Heart left ventricle (tissue), 16 donors: ENCODE measurements at regions not wholly inside any gene's neighbourhood (a gene's known extent, or its start where the extent isn't known, plus 50 kb on each side); places are given as distances from the start of the nearest gene placed in this dataset.

ENCODE experiments used
- ATAC-seq, 4 donors: fragments of 200-7000 bp; cut with Tn5 transposase; one replicate each; pipeline ENCODE4 v1.9.1; 2020 to 2022; ENCODE audit warnings: moderate library complexity in 4 of 4, mild to moderate bottlenecking in 3 of 4, moderate number of reproducible peaks in 1 of 4
- DNase-seq, 5 donors: peaks; one replicate each; pipeline ENCODE4 v3.0.0-alpha.2; 2020
- H3K27ac ChIP-seq, 12 donors: fragments of 200-600 bp; sonication (generic) in 4 of 12; one replicate each; pipeline versions ENCODE4 v1.5.0 to v1.8.0; 2016 to 2022; ENCODE audit warnings: mild to moderate bottlenecking in 2 of 12
- H3K27me3 ChIP-seq, 9 donors: fragments of 200-600 bp; sonication (generic) in 2 of 9; one replicate each; pipeline versions ENCODE4 v1.5.1 to v1.8.0; 2016 to 2022; ENCODE audit warnings: mild to moderate bottlenecking in 3 of 9
- H3K36me3 ChIP-seq, 9 donors: fragments of 200-600 bp; sonication (generic) in 2 of 9; one replicate each; pipeline versions ENCODE4 v1.5.0 to v1.8.0; 2018 to 2022; ENCODE audit warnings: mild to moderate bottlenecking in 2 of 9
- H3K4me1 ChIP-seq, 12 donors: fragments of 200-600 bp; sonication (generic) in 4 of 12; one replicate each; pipeline versions ENCODE4 v1.5.0 to v1.8.0; 2016 to 2022; ENCODE audit warnings: mild to moderate bottlenecking in 3 of 12
- H3K4me3 ChIP-seq, 12 donors: fragments of 200-600 bp; sonication (generic) in 4 of 12; one replicate each; pipeline versions ENCODE4 v1.5.0 to v1.8.0; 2017 to 2022; ENCODE audit warnings: mild to moderate bottlenecking in 9 of 12, moderate library complexity in 4 of 12
- H3K9me3 ChIP-seq, 12 donors: fragments of 200-600 bp; sonication (generic) in 4 of 12; one replicate each; pipeline versions ENCODE4 v1.5.0 to v1.8.0; 2016 to 2022; ENCODE audit warnings: mild to moderate bottlenecking in 1 of 12
- CTCF ChIP-seq, 12 donors: fragments of 200-600 bp; sonication (generic) in 4 of 12; IDR thresholded peaks; one replicate each; pipeline versions ENCODE4 v1.5.0 to v1.8.0; 2018 to 2022; ENCODE audit warnings: antibody characterized with exemption in 12 of 12, mild to moderate bottlenecking in 5 of 12
- POLR2A ChIP-seq, 2 donors: fragments of 450-650 bp; IDR thresholded peaks; one replicate each; pipeline ENCODE4 v1.6.1; 2017; ENCODE audit warnings: antibody characterized with exemption in 2 of 2, mild to moderate bottlenecking in 2 of 2, moderate library complexity in 2 of 2
- WGBS, 4 donors: extraction: QIAGEN DNeasy Blood & Tissue Kit in 2 of 4; methylation state at CpG; one replicate each; pipeline versions ENCODE4 v1.1.5 to v1.1.7; 2013 to 2018; 5-methylcytosine and 5-hydroxymethylcytosine counted together
- intact Hi-C, 10 donors: fragments of 100-400 bp; cut with DNase I; formaldehyde crosslinking; loops; one replicate each; pipeline versions ENCODE4 v1.11.1 to v1.14.2; 2022
- donor health status: ischemic (EF 13 %, LVEDD 7.1; RV severe dilation, severe dysfunction).
- donor health status: healthy with polysubstance abuse.
- donor health status: DM: no; HTN: yes; CAD: no.
- donor health status: DM: no; HTN: no; CAD: no.
- donor health status: ischemic (EF 25% LVEDD 6.9; RV normal size, moderate dysfunction).
- donor health status: ischemic (EF 25% LVEDD 5.7; RV mildly dilated, moderate dysfunction).
- donor health status: healthy.
- donor health status: DM: yes; HTN: yes; CAD: no.
- donor health status: ischemic (EF 35%, LVEDD 5.7; RV mildly dilated, moderate dysfunction).
- donor health status: nonischemic (EF 11% LVEDD 7.7; RV severe dilation, severe dysfunction).
- donor health status: DM: yes; HTN: yes; CAD: no.
- donor health status: PGD.
- donor health status: ischemic (EF 29% LVEDD 5.4; RV normal size, mild dysfunction).
- donor health status: nonischemic (EF 23%, LVEDD 6.1; RV moderate dilation, normal function).

- Histone ChIP-seq H3K9me3 (no peaks in the 10 kb centered on the region), H3K36me3 (no peaks in the 10 kb centered on the region), H3K4me1 (no peaks in the 10 kb centered on the region), H3K27me3 (peaks cover 0 to 9% (median 0%) of the 10 kb centered on the region in 9 donors), H3K4me3 (no peak overlapping the region), H3K27ac (no peak overlapping the region)
- DNase-seq (no peak), ATAC-seq (no peak)
- 75 to 82% (median 79%) methylated on average over 2 of the region's 2 CpGs for WGBS, 4 donors
- intact Hi-C loops, result no loop called here
- TF ChIP-seq POLR2A (IDR thresholded peaks at IDR 0.05), result no peak
- no peak for TF ChIP-seq CTCF (IDR thresholded peaks at IDR 0.05)
These were observed 56.8 kb downstream of the IFNG start for GRCh38 chr12:68102731-68103130.

- 80 to 86% (median 83%) methylated on average over 2 of the region's 2 CpGs for WGBS, 4 donors
- TF ChIP-seq CTCF (IDR thresholded peaks at IDR 0.05), result no peak
- no peak for TF ChIP-seq POLR2A (IDR thresholded peaks at IDR 0.05)
- intact Hi-C loops, result no loop called here
- Histone ChIP-seq H3K9me3 (no peaks in the 10 kb centered on the region), H3K4me1 (no peaks in the 10 kb centered on the region), H3K36me3 (no peaks in the 10 kb centered on the region), H3K4me3 (no peak overlapping the region), H3K27ac (no peak overlapping the region), H3K27me3 (peaks cover 0 to 9% (median 0%) of the 10 kb centered on the region in 9 donors)
- ATAC-seq (no peak), DNase-seq (no peak)
These were observed 57.4 kb downstream of the IFNG start for GRCh38 chr12:68102163-68102562.

GRCh38 chr12:68100241-68100640, 59.3 kb downstream of the IFNG start:
- 73 to 83% (median 82%) methylated on average over 3 of the region's 3 CpGs for WGBS, 4 donors
- no peak for TF ChIP-seq POLR2A (IDR thresholded peaks at IDR 0.05)
- TF ChIP-seq CTCF (IDR thresholded peaks at IDR 0.05), result no peak
- DNase-seq (no peak), ATAC-seq (no peak)
- intact Hi-C loops, result no loop called here
- Histone ChIP-seq H3K9me3 (no peaks in the 10 kb centered on the region), H3K4me3 (no peak overlapping the region), H3K27ac (no peak overlapping the region), H3K36me3 (no peaks in the 10 kb centered on the region), H3K27me3 (peaks cover 0 to 9% (median 0%) of the 10 kb centered on the region in 9 donors), H3K4me1 (no peaks in the 10 kb centered on the region)

GRCh38 chr12:68098939-68099338, 60.6 kb downstream of the IFNG start:
- TF ChIP-seq CTCF (IDR thresholded peaks at IDR 0.05), result no peak
- no peak for TF ChIP-seq POLR2A (IDR thresholded peaks at IDR 0.05)
- Histone ChIP-seq H3K4me1 (no peaks in the 10 kb centered on the region), H3K36me3 (no peaks in the 10 kb centered on the region), H3K27ac (no peak overlapping the region), H3K27me3 (peaks cover 0 to 5% (median 0%) of the 10 kb centered on the region in 9 donors), H3K4me3 (no peak overlapping the region), H3K9me3 (no peaks in the 10 kb centered on the region)
- no peak for ATAC-seq
- no peak for DNase-seq
- WGBS, 4 donors, result 47 to 76% (median 57%) methylated on average over 1 of the region's 1 CpG
- intact Hi-C loops, result no loop called here
